ENCODE measurements at regions not wholly inside any gene's neighbourhood (a gene's known extent, or its start where the extent isn't known, plus 50 kb on each side); places are given as distances from the start of the nearest gene placed in this dataset.
"Not testable (repeated sequence)": the region's sequence is repeated elsewhere in the genome, so short reads cannot be mapped to it uniquely, and the experiment has no call there.

DNA sequence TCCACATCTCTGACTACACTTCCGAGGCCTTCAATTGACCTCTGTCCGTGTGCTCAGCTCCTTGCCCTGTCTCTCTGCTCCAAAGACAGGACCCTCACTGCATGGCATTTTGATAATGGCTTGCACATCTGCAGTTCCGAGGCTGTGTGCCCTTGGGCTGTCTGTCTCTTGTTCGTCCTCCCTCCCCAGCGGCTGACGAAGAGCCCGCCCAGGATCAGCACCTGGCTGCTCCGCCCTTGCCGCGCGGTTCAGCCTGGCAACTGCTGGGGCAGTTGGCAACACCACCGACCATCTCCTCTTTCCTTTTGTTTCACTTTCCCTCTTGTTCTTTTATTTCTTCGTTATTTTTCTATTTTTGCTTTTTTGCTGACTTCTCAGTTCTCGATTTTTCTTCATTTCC, 270.4 kb downstream of the TEX29 start:
- no peak for DNase-seq

DNA sequence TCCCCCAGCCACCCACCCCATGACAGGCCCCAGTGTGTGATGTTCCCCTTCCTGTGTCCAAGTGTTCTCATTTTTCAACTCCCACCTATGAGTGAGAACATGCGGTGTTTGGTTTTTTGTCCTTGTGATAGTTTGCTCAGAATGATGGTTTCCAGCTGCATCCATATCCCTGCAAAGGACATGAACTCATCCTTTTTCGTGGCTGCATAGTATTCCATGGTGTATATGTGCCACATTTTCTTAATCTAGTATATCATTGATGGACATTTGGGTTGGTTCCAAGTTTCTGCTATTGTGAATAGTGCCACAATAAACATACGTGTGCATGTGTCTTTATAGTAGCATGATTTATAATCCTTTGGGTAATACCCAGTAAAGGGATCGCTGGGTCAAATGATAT, 273.0 kb downstream of the TEX29 start:
- not testable (repeated sequence) for DNase-seq

DNA sequence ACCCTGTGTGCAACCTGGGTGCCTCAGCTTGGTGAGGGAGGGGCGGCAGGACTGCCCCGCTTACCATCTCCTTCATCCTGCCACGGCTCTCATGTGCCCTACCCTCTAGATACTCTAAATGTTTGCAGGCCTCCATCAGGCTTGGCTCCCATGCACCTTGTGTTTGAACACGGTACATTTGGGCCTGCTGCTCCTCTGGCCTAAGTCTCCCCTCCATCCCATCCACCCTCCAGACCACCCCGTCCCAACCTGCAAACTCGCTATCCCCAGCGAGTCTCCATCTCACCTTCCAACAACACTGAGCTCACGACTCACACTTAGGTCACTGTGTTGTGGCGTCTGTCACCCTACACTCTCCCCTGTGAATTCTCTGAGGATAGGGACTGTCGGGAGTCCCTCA, 274.2 kb downstream of the TEX29 start:
- no peak for DNase-seq

GRCh38 chr13:111595276-111595675, 274.8 kb downstream of the TEX29 start:
- no peak for DNase-seq

- DNase-seq: no peak
These were observed 275.3 kb downstream of the TEX29 start for GRCh38 chr13:111595791-111596190.

- no peak for DNase-seq
These were observed 276.8 kb downstream of the TEX29 start for GRCh38 chr13:111597191-111597611.

DNA sequence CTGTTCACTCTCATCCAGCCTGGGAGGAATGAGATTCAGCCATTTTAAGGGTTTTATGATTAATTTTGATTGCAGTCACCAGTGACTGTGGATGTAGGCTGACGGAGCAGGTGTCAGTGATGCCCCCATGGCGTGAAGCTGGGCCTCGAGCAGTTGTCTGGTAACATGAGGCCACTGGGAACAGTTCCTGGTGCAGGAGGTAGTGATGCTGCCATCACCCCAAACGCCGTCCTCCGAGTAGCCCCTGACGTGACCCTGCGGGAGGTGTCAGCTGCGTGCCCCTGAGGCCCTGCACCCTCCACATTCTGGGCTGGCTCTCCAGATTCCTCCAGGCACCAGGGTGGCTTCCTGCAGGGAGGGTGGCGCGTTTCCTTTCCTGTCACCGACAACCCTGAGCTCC, 277.2 kb downstream of the TEX29 start:
- DNase-seq: no peak

GRCh38 chr13:111598747-111599146, 278.3 kb downstream of the TEX29 start:
- no peak for DNase-seq

DNA sequence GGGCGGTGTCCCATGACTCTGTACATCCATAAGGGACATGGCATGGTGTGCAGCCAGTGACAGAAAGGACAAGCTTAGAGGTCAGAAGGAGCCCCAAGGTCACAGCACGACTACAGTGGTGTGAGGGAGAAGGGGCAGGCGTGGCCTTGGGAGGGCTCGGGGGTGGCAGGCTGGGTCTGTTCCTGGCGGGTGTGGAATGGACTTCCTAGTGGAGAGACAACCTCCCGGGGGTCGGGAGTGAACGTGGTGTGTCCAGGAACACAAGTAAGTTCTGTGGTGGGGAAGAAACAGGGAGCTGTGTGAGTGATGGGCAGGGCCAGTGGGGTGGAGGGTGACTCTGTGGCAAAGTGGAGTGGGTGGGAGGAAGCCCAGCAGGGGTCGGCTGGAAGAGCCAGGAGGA, 279.3 kb downstream of the TEX29 start:
- no peak for DNase-seq

- DNase-seq: no peak
These were observed 282.4 kb downstream of the TEX29 start for GRCh38 chr13:111602874-111603273.

- DNase-seq: no peak
These were observed 283.7 kb downstream of the TEX29 start for GRCh38 chr13:111604097-111604496.

GRCh38 chr13:111608556-111608955, 288.1 kb downstream of the TEX29 start:
- DNase-seq: no peak

DNA sequence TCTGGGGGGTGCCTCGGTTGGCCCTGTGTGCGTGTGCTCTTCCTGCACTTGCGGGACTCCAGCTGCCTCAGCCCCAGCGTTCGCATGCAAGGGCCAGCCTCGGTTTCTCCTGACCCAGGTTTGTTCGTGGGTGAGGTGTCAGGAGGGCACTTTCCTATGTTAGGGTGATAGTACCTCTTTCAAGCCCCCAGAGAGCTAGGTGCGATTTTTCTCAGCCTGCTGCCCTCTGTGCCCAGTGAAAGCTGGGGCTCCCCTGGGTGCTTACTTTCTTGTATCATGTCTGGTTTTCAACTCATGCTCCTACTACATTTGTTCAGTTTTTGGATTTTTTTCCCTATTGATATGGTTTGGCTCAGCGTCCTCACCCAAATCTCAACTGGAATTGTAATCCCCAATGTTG, 289.2 kb downstream of the TEX29 start:
- DNase-seq: no peak

- no peak for DNase-seq
These were observed 289.6 kb downstream of the TEX29 start for GRCh38 chr13:111610081-111610480.

DNA sequence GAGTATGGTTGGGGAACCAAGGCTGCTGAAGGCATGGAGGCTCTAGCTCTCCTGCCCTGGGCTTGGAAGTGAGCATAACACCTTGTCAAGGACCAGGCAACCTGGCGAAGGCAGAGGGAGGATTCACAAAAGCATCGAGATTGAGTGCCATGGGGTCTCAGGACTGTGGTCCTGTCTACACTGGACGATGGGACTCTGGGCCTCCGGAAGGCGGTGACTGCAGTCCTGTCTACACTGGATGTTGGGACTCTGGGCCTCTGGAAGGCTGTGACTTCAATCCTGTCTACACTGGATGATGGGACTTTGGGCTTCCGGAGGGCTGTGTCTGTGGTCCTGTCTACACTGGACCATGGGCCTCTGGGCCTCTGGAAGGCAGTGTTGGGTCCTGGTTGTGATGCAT, 290.4 kb downstream of the TEX29 start:
- DNase-seq: no peak

DNA sequence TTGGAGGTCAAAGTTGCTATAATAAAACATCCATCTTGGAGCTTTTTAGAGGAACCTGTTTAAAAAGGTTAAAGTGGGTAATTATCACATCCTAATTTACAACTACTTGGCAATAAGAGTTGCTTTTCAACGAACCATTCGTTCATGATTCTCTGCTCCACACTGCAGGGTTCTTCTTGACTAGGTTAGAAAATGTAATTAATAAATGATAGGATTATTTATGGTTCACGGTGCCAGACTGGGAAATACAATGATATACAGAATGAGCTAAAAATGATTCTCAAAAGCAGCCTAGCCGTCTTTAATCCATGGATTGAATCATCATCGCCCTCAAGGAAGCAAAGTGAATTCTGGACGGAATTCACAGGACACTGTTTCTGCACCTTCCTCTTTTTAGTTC, 291.2 kb downstream of the TEX29 start:
- no peak for DNase-seq

- DNase-seq: no peak
These were observed 292.4 kb downstream of the TEX29 start for GRCh38 chr13:111612886-111613285.

DNA sequence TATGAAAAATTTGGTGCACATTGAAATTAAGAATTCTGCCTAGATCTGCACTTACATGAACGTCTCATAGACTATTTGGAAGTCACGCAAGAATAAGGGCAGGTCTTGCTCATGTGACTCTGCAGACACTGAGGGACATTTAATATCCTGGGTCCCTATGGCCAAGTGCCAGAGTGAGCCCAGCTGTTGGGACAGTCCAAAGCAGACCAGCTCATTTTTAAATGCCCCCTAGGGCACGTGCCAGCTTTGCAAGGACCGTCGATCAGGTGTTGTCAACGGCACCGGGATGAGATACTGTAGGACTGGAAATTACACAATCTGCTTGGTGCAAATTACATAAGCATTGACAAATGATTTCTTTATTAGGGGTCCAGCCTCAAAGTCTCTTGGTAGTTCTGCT, 293.6 kb downstream of the TEX29 start:
- DNase-seq: no peak

GRCh38 chr13:111614613-111615012, 294.2 kb downstream of the TEX29 start:
- no peak for DNase-seq

- no peak for DNase-seq
These were observed 295.8 kb downstream of the TEX29 start for GRCh38 chr13:111616203-111616602.

DNA sequence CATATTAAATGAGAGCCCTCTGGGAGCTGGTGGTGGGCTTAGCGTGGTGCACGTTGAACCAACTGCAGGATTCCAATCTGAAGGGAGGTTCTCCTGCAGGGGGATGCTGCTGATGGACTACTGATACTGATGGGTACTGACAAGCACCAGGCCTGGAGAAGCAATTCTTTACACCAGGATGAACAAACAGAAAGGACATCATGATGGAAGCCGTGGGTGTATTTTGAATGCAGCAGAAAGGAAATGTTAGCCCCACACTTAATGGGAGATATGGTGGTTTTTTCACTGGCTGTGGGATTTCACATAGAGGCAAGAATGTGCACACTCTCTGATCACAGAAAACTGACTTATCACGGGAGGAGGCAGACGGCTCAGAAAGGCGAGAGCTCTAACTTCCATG, 299.7 kb downstream of the TEX29 start:
- DNase-seq: no peak

- no peak for DNase-seq
These were observed 300.1 kb downstream of the TEX29 start for GRCh38 chr13:111620586-111620985.

GRCh38 chr13:111621164-111621563, 300.7 kb downstream of the TEX29 start:
- DNase-seq: no peak

- DNase-seq: no peak
These were observed 301.6 kb downstream of the TEX29 start for GRCh38 chr13:111622051-111622531.

- DNase-seq: no peak
These were observed 302.8 kb downstream of the TEX29 start for GRCh38 chr13:111623208-111623607.

Measured in fibroblast of skin of scalp (primary cell).